ENCODE measurements at regions not wholly inside any gene's neighbourhood (a gene's known extent, or its start where the extent isn't known, plus 50 kb on each side); places are given as distances from the start of the nearest gene placed in this dataset.

DNA sequence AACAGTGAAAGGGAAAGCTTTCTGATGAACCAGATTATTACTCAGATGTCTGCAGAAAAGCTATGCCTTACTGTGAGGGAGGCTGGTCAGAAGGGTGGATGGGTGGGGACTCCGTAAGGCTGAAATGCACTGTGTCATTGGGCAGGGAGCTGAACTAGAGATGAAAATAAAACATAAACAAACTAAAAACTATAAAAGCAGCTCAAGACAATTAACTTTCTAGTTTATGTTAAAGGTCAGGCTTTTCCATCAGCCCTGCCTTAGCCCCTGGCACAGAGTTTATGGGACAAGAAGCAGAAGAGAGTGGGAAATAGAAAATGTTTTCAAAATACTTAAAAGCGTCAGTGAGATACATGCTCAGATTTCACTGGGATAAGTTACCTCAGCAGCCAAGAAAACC lies 310.0 kb upstream of the UBE2E2 start:
- no peak for DNase-seq (ENCODE audit: extremely low spot score, unreplicated experiment)
- H3K4me1 Mint-ChIP-seq (ENCODE audit: unreplicated experiment): peaks cover 14% of the 10 kb centered on the region
- H3K27me3 Mint-ChIP-seq (ENCODE audit: unreplicated experiment): peaks cover 36% of the 10 kb centered on the region
- no peak overlapping the region for H3K4me3 Mint-ChIP-seq (ENCODE audit: unreplicated experiment)
- H3K36me3 Mint-ChIP-seq (ENCODE audit: unreplicated experiment): no peaks in the 10 kb centered on the region
- H3K27ac Mint-ChIP-seq (ENCODE audit: unreplicated experiment): no peak overlapping the region
- TF ChIP-seq, protein P1, sequence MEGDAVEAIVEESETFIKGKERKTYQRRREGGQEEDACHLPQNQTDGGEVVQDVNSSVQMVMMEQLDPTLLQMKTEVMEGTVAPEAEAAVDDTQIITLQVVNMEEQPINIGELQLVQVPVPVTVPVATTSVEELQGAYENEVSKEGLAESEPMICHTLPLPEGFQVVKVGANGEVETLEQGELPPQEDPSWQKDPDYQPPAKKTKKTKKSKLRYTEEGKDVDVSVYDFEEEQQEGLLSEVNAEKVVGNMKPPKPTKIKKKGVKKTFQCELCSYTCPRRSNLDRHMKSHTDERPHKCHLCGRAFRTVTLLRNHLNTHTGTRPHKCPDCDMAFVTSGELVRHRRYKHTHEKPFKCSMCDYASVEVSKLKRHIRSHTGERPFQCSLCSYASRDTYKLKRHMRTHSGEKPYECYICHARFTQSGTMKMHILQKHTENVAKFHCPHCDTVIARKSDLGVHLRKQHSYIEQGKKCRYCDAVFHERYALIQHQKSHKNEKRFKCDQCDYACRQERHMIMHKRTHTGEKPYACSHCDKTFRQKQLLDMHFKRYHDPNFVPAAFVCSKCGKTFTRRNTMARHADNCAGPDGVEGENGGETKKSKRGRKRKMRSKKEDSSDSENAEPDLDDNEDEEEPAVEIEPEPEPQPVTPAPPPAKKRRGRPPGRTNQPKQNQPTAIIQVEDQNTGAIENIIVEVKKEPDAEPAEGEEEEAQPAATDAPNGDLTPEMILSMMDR (IDR thresholded peaks at IDR 0.05): no peak
- H3K9me3 Mint-ChIP-seq (ENCODE audit: unreplicated experiment): no peaks in the 10 kb centered on the region

DNA sequence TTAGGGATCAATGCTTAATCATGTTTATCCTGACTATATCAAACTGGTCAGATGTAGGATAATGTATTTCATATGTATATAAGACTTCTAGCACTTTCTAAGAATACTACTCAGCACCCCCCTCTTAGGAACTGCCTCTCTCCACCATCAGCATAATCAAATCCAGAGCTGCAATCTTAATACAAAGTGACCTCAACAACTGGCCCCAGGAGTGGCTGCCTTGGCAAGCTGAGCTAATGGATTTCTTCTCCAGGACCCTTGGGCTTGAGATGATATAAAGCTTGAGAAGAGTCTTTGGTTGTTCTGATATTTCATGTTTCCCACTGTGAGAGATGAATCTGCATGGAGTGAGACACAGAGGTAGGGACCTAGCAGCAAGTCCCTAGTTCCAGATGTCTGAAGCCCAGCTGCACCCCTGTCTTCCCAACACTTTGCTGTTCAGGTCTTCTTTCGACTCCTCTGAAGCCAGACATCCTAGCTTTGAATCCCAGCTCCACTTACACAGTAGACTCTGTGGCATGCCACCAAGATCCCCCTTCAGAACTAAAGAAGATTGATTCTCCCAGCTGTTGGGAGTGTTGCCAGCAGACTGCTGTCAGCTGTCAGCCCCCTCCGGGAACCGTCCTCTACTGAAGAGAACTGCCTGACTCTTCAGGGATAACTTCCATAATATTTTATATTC lies 309.3 kb upstream of the UBE2E2 start:
- Mint-ChIP-seq H3K9me3 (ENCODE audit: unreplicated experiment) (no peaks in the 10 kb centered on the region), H3K27ac (ENCODE audit: unreplicated experiment) (no peak overlapping the region), H3K4me3 (ENCODE audit: unreplicated experiment) (no peak overlapping the region), H3K4me1 (ENCODE audit: unreplicated experiment) (peaks cover 14% of the 10 kb centered on the region), H3K36me3 (ENCODE audit: unreplicated experiment) (no peaks in the 10 kb centered on the region), H3K27me3 (ENCODE audit: unreplicated experiment) (peaks cover 36% of the 10 kb centered on the region)
- DNase-seq (ENCODE audit: extremely low spot score, unreplicated experiment): no peak
- TF ChIP-seq, protein P1 (IDR thresholded peaks at IDR 0.05): no peak

DNA sequence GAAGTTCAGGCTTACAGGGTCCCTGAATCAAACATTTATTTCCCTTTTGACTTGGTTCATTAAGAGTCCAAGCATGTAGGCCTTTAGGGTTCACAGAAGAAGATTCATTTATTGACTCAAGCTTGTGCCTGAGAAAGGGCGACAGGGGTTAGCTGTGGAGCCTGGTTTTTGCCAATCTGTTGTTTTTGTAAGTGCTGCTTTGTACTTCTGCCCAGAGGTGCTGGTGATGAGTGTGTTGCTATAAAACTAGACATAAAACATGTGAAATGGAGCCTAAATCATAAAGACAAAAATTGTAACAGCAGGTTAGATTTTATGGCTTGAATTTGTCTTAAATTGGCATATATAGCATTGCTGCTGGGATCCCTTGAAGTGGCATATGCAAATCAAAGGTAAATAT lies 308.3 kb upstream of the UBE2E2 start:
- Mint-ChIP-seq H3K4me1 (ENCODE audit: unreplicated experiment) (peaks cover 14% of the 10 kb centered on the region), H3K27me3 (ENCODE audit: unreplicated experiment) (peaks cover 32% of the 10 kb centered on the region), H3K27ac (ENCODE audit: unreplicated experiment) (no peak overlapping the region), H3K4me3 (ENCODE audit: unreplicated experiment) (no peak overlapping the region), H3K36me3 (ENCODE audit: unreplicated experiment) (no peaks in the 10 kb centered on the region), H3K9me3 (ENCODE audit: unreplicated experiment) (no peaks in the 10 kb centered on the region)
- TF ChIP-seq, protein P1 (IDR thresholded peaks at IDR 0.05): no peak
- DNase-seq (ENCODE audit: extremely low spot score, unreplicated experiment): no peak

DNA sequence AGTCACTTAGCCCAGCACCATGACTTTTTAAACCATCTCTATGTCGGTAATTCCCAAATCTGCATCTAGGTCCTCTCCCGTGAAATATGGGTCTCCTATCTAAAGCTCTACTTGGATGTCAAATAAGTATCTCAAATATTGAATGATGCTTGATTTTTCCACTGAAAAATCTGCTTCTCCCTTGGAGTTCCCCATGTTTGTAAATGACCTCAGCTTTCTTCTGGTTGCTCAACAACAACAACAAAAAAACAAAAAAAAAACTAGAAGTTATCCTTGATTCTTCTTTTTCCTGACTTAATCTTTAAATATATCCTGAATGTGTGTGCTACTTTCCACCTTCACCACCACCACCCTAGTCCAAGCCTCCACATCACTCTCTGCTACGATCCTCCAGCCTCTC lies 307.5 kb upstream of the UBE2E2 start:
- Mint-ChIP-seq H3K27ac (ENCODE audit: unreplicated experiment) (no peak overlapping the region), H3K9me3 (ENCODE audit: unreplicated experiment) (no peaks in the 10 kb centered on the region), H3K4me1 (ENCODE audit: unreplicated experiment) (peaks cover 14% of the 10 kb centered on the region), H3K4me3 (ENCODE audit: unreplicated experiment) (no peak overlapping the region), H3K36me3 (ENCODE audit: unreplicated experiment) (no peaks in the 10 kb centered on the region), H3K27me3 (ENCODE audit: unreplicated experiment) (peaks cover 31% of the 10 kb centered on the region)
- TF ChIP-seq, protein P1 (IDR thresholded peaks at IDR 0.05): no peak
- DNase-seq (ENCODE audit: extremely low spot score, unreplicated experiment): no peak

- peaks cover 8% of the 10 kb centered on the region for H3K4me1 Mint-ChIP-seq (ENCODE audit: unreplicated experiment)
- TF ChIP-seq, protein P1 (IDR thresholded peaks at IDR 0.05): no peak
- no peak overlapping the region for H3K4me3 Mint-ChIP-seq (ENCODE audit: unreplicated experiment)
- H3K27me3 Mint-ChIP-seq (ENCODE audit: unreplicated experiment): peaks cover 19% of the 10 kb centered on the region
- no peak overlapping the region for H3K27ac Mint-ChIP-seq (ENCODE audit: unreplicated experiment)
- peaks cover 3% of the 10 kb centered on the region for H3K9me3 Mint-ChIP-seq (ENCODE audit: unreplicated experiment)
- no peaks in the 10 kb centered on the region for H3K36me3 Mint-ChIP-seq (ENCODE audit: unreplicated experiment)
- DNase-seq (ENCODE audit: extremely low spot score, unreplicated experiment): no peak
Measured at GRCh38 chr3:22898558-22898957, 304.6 kb upstream of the UBE2E2 start.
